PC-9 (cell line): ENCODE measurements at regions not wholly inside any gene's neighbourhood (a gene's known extent, or its start where the extent isn't known, plus 50 kb on each side); places are given as distances from the start of the nearest gene placed in this dataset.

Source experiments
- EZH2 ChIP-seq: fragments of 200-600 bp; sonication (generic); IDR thresholded peaks from 2 replicates; pipeline ENCODE4 v1.8.0; 2017; ENCODE audit warnings: antibody characterized with exemption, low read depth
- TF ChIP-seq, protein P1 (sequence below): fragments of 200-600 bp; sonication (generic); conservative IDR thresholded peaks from 2 replicates; pipeline ENCODE4 v1.6.1; 2017; ENCODE audit warnings: mixed run types, antibody characterized with exemption, mild to moderate bottlenecking, moderate library complexity

DNA sequence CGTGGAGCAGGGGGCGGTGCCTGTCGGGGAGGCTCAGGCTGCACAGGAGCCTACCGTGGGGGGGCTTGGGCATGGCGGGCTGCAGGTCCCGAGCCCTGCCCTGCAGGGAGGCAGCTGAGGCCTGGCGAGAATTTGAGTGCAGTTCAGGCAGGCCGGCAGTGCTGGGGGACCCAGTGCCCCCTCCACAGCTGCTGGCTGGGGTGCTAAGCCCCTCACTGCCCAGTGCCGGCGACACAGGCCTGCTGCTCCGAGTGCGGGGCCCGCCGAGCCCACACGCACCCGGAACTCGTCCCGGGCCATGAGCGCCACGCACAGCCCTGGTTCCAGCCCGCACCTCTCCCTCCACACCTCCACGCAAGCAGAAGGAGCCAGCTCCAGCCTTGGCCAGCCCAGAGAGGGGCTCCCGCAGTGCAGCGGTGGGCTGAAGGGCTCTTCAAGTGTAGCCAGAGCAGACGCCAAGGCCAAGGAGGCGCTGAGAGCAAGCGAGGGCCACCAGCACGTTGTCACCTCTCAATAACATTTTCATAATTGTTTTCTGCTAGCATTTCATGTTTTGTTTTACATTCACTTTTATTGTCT lies 1378.9 kb upstream of the CELF4 start:
- TF ChIP-seq, protein P1, sequence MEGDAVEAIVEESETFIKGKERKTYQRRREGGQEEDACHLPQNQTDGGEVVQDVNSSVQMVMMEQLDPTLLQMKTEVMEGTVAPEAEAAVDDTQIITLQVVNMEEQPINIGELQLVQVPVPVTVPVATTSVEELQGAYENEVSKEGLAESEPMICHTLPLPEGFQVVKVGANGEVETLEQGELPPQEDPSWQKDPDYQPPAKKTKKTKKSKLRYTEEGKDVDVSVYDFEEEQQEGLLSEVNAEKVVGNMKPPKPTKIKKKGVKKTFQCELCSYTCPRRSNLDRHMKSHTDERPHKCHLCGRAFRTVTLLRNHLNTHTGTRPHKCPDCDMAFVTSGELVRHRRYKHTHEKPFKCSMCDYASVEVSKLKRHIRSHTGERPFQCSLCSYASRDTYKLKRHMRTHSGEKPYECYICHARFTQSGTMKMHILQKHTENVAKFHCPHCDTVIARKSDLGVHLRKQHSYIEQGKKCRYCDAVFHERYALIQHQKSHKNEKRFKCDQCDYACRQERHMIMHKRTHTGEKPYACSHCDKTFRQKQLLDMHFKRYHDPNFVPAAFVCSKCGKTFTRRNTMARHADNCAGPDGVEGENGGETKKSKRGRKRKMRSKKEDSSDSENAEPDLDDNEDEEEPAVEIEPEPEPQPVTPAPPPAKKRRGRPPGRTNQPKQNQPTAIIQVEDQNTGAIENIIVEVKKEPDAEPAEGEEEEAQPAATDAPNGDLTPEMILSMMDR, result no peak
- no peak for TF ChIP-seq EZH2
